ENCODE measurements at regions not wholly inside any gene's neighbourhood (a gene's known extent, or its start where the extent isn't known, plus 50 kb on each side); places are given as distances from the start of the nearest gene placed in this dataset.
A peak's percentile ranks its signal among the peaks of the same experiment; 100 is the strongest.

GRCh38 chr2:145927131-145927950 is 1407.4 kb upstream of the ZEB2 start:
- H3K4me2 ChIP-seq (ENCODE audit: low read length), result no peak overlapping the region
- ChIA-PET POLR2A (ENCODE audit: unreplicated experiment) (no interaction called here), CTCF (no interaction called here)
- DNase-seq, result no peak
- no peaks in the 10 kb centered on the region for H3F3A ChIP-seq (ENCODE audit: low read length, unreplicated experiment)
- intact Hi-C loops (cut with micrococcal nuclease), result no loop called here
- no peak overlapping the region for H2AFZ ChIP-seq (ENCODE audit: low read length)
- H3K9me2 ChIP-seq (replicated peaks; ENCODE audit: low read length), result no peaks in the 10 kb centered on the region
- H3K79me2 ChIP-seq (ENCODE audit: low read length), result no peaks in the 10 kb centered on the region
- no peaks in the 10 kb centered on the region for H4K20me1 ChIP-seq (ENCODE audit: low read length)
- no TSS peak for BruUV-seq (replicated peaks)
- H3K4me3 ChIP-seq (ENCODE audit: low read length), result no peak overlapping the region
- H3K4me1 ChIP-seq (ENCODE audit: insufficient read depth, low read length), result no peaks in the 10 kb centered on the region
- H3K27me3 ChIP-seq (ENCODE audit: low read length), result no peaks in the 10 kb centered on the region
- H3K9me3 ChIP-seq (ENCODE audit: low read length), result no peaks in the 10 kb centered on the region
- H3K27ac ChIP-seq (ENCODE audit: low read length), result no peak overlapping the region
- no peak overlapping the region for H3K9ac ChIP-seq (ENCODE audit: low read length)
- ATAC-seq, result no peak
- H3K36me3 ChIP-seq (ENCODE audit: low read depth, low read length), result no peaks in the 10 kb centered on the region
- no peak for TF ChIP-seq CTCF (conservative IDR thresholded peaks at IDR 0.05; ENCODE audit: low read depth, low read length)
- TF ChIP-seq EZH2phosphoT487 (IDR thresholded peaks at IDR 0.05; ENCODE audit: borderline replicate concordance, low read length), result no peak
- no peak for TF ChIP-seq EZH2 (IDR thresholded peaks at IDR 0.05; ENCODE audit: low read length, unreplicated experiment)

DNA sequence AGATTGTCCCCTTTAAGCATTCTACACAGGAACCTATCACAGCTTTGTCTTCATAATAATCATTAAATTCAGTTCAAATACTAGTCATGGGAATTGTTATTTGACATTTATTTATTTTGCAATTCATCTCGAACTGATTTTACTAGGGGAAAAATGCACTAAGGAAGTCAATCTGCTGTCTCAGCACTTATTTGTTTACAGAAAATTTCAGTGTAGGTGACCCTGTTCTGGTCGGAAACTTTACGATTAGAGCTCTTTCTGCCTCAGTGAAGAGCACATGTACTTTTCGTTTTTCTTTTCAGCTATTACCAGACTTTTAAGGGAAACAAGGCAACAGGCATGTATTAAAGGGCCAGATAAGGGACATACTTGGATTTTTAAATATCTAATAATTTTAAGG is 1405.7 kb upstream of the ZEB2 start:
- Histone ChIP-seq H3K27me3 (ENCODE audit: low read length) (no peaks in the 10 kb centered on the region), H3F3A (ENCODE audit: low read length, unreplicated experiment) (no peaks in the 10 kb centered on the region), H3K4me2 (ENCODE audit: low read length) (no peak overlapping the region), H3K79me2 (ENCODE audit: low read length) (no peaks in the 10 kb centered on the region), H3K9me3 (ENCODE audit: low read length) (no peaks in the 10 kb centered on the region), H3K9ac (ENCODE audit: low read length) (no peak overlapping the region), H3K9me2 (replicated peaks; ENCODE audit: low read length) (no peaks in the 10 kb centered on the region), H4K20me1 (ENCODE audit: low read length) (no peaks in the 10 kb centered on the region), H3K36me3 (ENCODE audit: low read depth, low read length) (no peaks in the 10 kb centered on the region), H3K4me1 (ENCODE audit: insufficient read depth, low read length) (no peaks in the 10 kb centered on the region), H3K27ac (ENCODE audit: low read length) (no peak overlapping the region), H2AFZ (ENCODE audit: low read length) (no peak overlapping the region), H3K4me3 (ENCODE audit: low read length) (no peak overlapping the region)
- ChIA-PET POLR2A (ENCODE audit: unreplicated experiment) (no interaction called here), CTCF (no interaction called here)
- ATAC-seq (no peak), DNase-seq (no peak)
- TF ChIP-seq CTCF (conservative IDR thresholded peaks at IDR 0.05; ENCODE audit: low read depth, low read length) (no peak), EZH2phosphoT487 (IDR thresholded peaks at IDR 0.05; ENCODE audit: borderline replicate concordance, low read length) (no peak), EZH2 (IDR thresholded peaks at IDR 0.05; ENCODE audit: low read length, unreplicated experiment) (no peak)
- no TSS peak for BruUV-seq (replicated peaks)
- intact Hi-C loops (cut with micrococcal nuclease), result no loop called here

DNA sequence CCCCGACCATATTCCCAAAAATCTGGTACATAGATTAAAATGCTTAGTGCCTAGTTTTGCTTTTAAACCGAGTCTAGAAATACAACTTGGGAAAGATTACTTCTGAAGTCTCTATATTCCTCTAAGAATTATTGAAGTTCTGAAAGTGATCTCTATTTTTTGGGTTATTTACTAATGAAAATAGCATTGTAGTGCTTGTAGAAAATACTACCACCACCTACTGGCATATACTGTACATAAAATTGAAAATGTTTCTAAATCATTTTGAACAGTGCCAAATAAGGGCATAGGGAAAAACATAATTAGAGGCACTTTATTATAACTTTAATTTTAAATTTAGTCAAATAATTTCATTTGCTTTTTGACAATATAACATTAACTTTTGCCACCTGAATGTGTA is 1399.6 kb upstream of the ZEB2 start:
- TF ChIP-seq EZH2 (IDR thresholded peaks at IDR 0.05; ENCODE audit: low read length, unreplicated experiment) (no peak), CTCF (conservative IDR thresholded peaks at IDR 0.05; ENCODE audit: low read depth, low read length) (peak; percentile 60), EZH2phosphoT487 (IDR thresholded peaks at IDR 0.05; ENCODE audit: borderline replicate concordance, low read length) (no peak)
- CTCF ChIA-PET, result no interaction called here
- DNase-seq (peak; percentile 39), ATAC-seq (no peak; the same call in 1 of the 2 replicates)
- POLR2A ChIA-PET (ENCODE audit: unreplicated experiment), result no interaction called here
- Histone ChIP-seq H3K27ac (ENCODE audit: low read length) (no peak overlapping the region), H3F3A (ENCODE audit: low read length, unreplicated experiment) (no peaks in the 10 kb centered on the region), H3K9ac (ENCODE audit: low read length) (no peak overlapping the region), H3K27me3 (ENCODE audit: low read length) (no peaks in the 10 kb centered on the region), H3K4me3 (ENCODE audit: low read length) (no peak overlapping the region), H3K79me2 (ENCODE audit: low read length) (no peaks in the 10 kb centered on the region), H3K4me1 (ENCODE audit: insufficient read depth, low read length) (0 out of 2 replicates have a peak, but pooled peaks cover 3% of the 10 kb centered on the region), H3K9me2 (replicated peaks; ENCODE audit: low read length) (no peaks in the 10 kb centered on the region), H3K9me3 (ENCODE audit: low read length) (no peaks in the 10 kb centered on the region), H3K36me3 (ENCODE audit: low read depth, low read length) (no peaks in the 10 kb centered on the region), H3K4me2 (ENCODE audit: low read length) (no peak overlapping the region), H2AFZ (ENCODE audit: low read length) (no peak overlapping the region), H4K20me1 (ENCODE audit: low read length) (no peaks in the 10 kb centered on the region)
- intact Hi-C loops (cut with micrococcal nuclease), result loop anchor here (10.0 kb wide), 1 partner anchor 395 kb away; no protein-coding TSS in a partner anchor
- no TSS peak for BruUV-seq (replicated peaks)

All from PC-3 (cell line).